Aorta (tissue), 5 donors: ENCODE measurements at regions not wholly inside any gene's neighbourhood (a gene's known extent, or its start where the extent isn't known, plus 50 kb on each side); places are given as distances from the start of the nearest gene placed in this dataset.
"Not testable (repeated sequence)": the region's sequence is repeated elsewhere in the genome, so short reads cannot be mapped to it uniquely, and the experiment has no call there.

ENCODE experiments used
- ATAC-seq: fragments of 200-7000 bp; cut with Tn5 transposase; one replicate; pipeline ENCODE4 v1.9.1; 2022; ENCODE audit warnings: moderate library complexity; ENCODE audit not compliant: low FRiP score
- DNase-seq, 2 donors: peaks; one replicate each; pipeline ENCODE4 v3.0.0-alpha.2; 2020
- H3K27ac ChIP-seq, 2 donors: one replicate each; pipeline ENCODE4 v1.5.1; 2013; ENCODE audit warnings: low read length in 2 of 2, mild to moderate bottlenecking in 2 of 2, moderate library complexity in 2 of 2, control low read depth in 1 of 2, inconsistent platforms in 1 of 2, low read depth in 1 of 2
- H3K27me3 ChIP-seq, 2 donors: one replicate each; pipeline ENCODE4 v1.6.1; 2013; ENCODE audit warnings: control low read depth in 1 of 2, low read length in 1 of 2, mild to moderate bottlenecking in 1 of 2, moderate library complexity in 1 of 2; ENCODE audit not compliant: insufficient read depth in 2 of 2, control insufficient read depth in 1 of 2
- H3K36me3 ChIP-seq, 2 donors: one replicate each; pipeline ENCODE4 v1.6.1; 2013; ENCODE audit warnings: control low read depth in 1 of 2, low read length in 1 of 2, mild to moderate bottlenecking in 1 of 2; ENCODE audit not compliant: insufficient read depth in 2 of 2, control insufficient read depth in 1 of 2
- H3K4me1 ChIP-seq, 2 donors: one replicate each; pipeline ENCODE4 v1.6.1; 2013; ENCODE audit warnings: low read length in 2 of 2, control low read depth in 1 of 2, mild to moderate bottlenecking in 1 of 2, moderate library complexity in 1 of 2; ENCODE audit not compliant: insufficient read depth in 2 of 2, control insufficient read depth in 1 of 2
- H3K4me3 ChIP-seq, 2 donors: one replicate each; pipeline ENCODE4 v1.5.1; 2013; ENCODE audit warnings: low read length in 2 of 2, control low read depth in 1 of 2, mild to moderate bottlenecking in 1 of 2
- H3K9me3 ChIP-seq: one replicate; pipeline ENCODE4 v1.6.1; 2013; ENCODE audit warnings: mild to moderate bottlenecking, low read length; ENCODE audit not compliant: control insufficient read depth
- WGBS, 2 donors: extraction: QIAGEN DNeasy Blood & Tissue Kit; methylation state at CpG; one replicate each; pipeline ENCODE4 v1.1.7; 2013; 5-methylcytosine and 5-hydroxymethylcytosine counted together
- intact Hi-C, 2 donors: fragments of 100-400 bp; cut with DNase I; formaldehyde crosslinking; loops; one replicate each; pipeline versions ENCODE4 v1.14.2 to v1.15.0; 2022
- donor health status: healthy with polysubstance abuse.
- donor health status: Bipolar disorder and iron deficiency.
- donor health status: DM: no; HTN: no; CAD: no.
- donor health status: DM: no; HTN: no; CAD: no.
- donor health status: DM: yes; HTN: yes; CAD: no.

- H3K27ac ChIP-seq, ATAC-seq, H3K36me3 ChIP-seq, H3K9me3 ChIP-seq, H3K4me3 ChIP-seq, H3K27me3 ChIP-seq, H3K4me1 ChIP-seq, intact Hi-C loops: not testable (repeated sequence)
- 71 to 75% methylated on average over 24 to 68 of the region's 85 CpGs for WGBS, 2 donors
- peak; percentile 49 to 52 for DNase-seq
These were observed 159.4 kb upstream of the FRG2B start for GRCh38 chr10:133785846-133786602.

GRCh38 chr10:133785178-133785577 lies 158.6 kb upstream of the FRG2B start:
- H3K36me3 ChIP-seq, DNase-seq, H3K4me3 ChIP-seq, intact Hi-C loops, H3K27me3 ChIP-seq, H3K27ac ChIP-seq, H3K4me1 ChIP-seq, H3K9me3 ChIP-seq, ATAC-seq: not testable (repeated sequence)
- 67 to 70% methylated on average over 3 of the region's 5 CpGs for WGBS, 2 donors

GRCh38 chr10:133765308-133765707 lies 138.7 kb upstream of the FRG2B start:
- H3K4me3 ChIP-seq, H3K27me3 ChIP-seq, H3K36me3 ChIP-seq, DNase-seq, intact Hi-C loops, H3K27ac ChIP-seq, H3K4me1 ChIP-seq, H3K9me3 ChIP-seq, ATAC-seq: not testable (repeated sequence)
- WGBS, 2 donors: 60 to 82% methylated on average over 1 of the region's 1 CpG

- intact Hi-C loops, ATAC-seq, H3K27me3 ChIP-seq, DNase-seq, H3K9me3 ChIP-seq, H3K4me1 ChIP-seq, H3K4me3 ChIP-seq, H3K36me3 ChIP-seq, H3K27ac ChIP-seq: not testable (repeated sequence)
- no CpG with 5 or more reads among the region's 2 CpGs for WGBS, 2 donors
These were observed 138.2 kb upstream of the FRG2B start for GRCh38 chr10:133764823-133765209.

- H3K36me3 ChIP-seq, H3K27me3 ChIP-seq, H3K4me3 ChIP-seq, DNase-seq, H3K27ac ChIP-seq, H3K4me1 ChIP-seq, intact Hi-C loops, ATAC-seq, H3K9me3 ChIP-seq: not testable (repeated sequence)
- WGBS, 2 donors: 74 to 81% methylated on average over 6 of the region's 6 CpGs
These were observed 137.6 kb upstream of the FRG2B start for GRCh38 chr10:133763875-133764822.

- H3K4me3 ChIP-seq, H3K4me1 ChIP-seq, H3K36me3 ChIP-seq, H3K27ac ChIP-seq, intact Hi-C loops, H3K9me3 ChIP-seq, DNase-seq, H3K27me3 ChIP-seq: not testable (repeated sequence)
- ATAC-seq: peak; percentile 93
- no CpG with 5 or more reads among the region's 3 CpGs for WGBS, 2 donors
These were observed 136.6 kb upstream of the FRG2B start for GRCh38 chr10:133763190-133763589.

- H3K36me3 ChIP-seq, H3K4me3 ChIP-seq, H3K4me1 ChIP-seq, DNase-seq, H3K9me3 ChIP-seq, intact Hi-C loops, H3K27me3 ChIP-seq, H3K27ac ChIP-seq: not testable (repeated sequence)
- ATAC-seq: peak; percentile 93
- WGBS, 2 donors: no CpG with 5 or more reads among the region's 39 CpGs
These were observed 127.0 kb upstream of the FRG2B start for GRCh38 chr10:133753545-133753944.
